ENCODE measurements at regions not wholly inside any gene's neighbourhood (a gene's known extent, or its start where the extent isn't known, plus 50 kb on each side); places are given as distances from the start of the nearest gene placed in this dataset.

DNA sequence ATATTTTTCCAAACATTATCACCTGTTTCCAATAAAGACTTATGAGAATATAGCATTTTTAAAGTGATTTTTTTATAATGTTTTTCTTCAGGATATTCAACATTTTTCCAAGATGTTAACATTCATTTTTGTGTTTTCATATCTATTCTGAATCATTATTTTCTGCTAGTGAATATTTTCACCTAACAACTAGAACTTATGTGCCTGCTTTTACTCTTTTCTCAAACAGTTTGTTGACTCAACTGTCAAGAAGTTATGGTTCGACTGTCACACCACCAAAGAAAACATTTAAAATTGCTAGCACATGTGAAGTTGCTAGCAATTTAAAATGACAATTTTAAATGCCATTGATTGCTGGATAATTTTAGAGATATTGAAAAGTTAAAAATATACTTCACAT lies 343.3 kb upstream of the CDH9 start:
- no peak for DNase-seq (ENCODE audit: low spot score)
- no peak overlapping the region for H3K27ac ChIP-seq
- no peaks in the 10 kb centered on the region for H3K36me3 ChIP-seq
- TF ChIP-seq, protein P1, sequence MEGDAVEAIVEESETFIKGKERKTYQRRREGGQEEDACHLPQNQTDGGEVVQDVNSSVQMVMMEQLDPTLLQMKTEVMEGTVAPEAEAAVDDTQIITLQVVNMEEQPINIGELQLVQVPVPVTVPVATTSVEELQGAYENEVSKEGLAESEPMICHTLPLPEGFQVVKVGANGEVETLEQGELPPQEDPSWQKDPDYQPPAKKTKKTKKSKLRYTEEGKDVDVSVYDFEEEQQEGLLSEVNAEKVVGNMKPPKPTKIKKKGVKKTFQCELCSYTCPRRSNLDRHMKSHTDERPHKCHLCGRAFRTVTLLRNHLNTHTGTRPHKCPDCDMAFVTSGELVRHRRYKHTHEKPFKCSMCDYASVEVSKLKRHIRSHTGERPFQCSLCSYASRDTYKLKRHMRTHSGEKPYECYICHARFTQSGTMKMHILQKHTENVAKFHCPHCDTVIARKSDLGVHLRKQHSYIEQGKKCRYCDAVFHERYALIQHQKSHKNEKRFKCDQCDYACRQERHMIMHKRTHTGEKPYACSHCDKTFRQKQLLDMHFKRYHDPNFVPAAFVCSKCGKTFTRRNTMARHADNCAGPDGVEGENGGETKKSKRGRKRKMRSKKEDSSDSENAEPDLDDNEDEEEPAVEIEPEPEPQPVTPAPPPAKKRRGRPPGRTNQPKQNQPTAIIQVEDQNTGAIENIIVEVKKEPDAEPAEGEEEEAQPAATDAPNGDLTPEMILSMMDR (IDR thresholded peaks at IDR 0.05): no peak
- no peaks in the 10 kb centered on the region for H3K27me3 ChIP-seq
- H3K4me3 ChIP-seq: no peak overlapping the region
- H3K9me3 ChIP-seq: no peaks in the 10 kb centered on the region
- H3K4me1 ChIP-seq: no peaks in the 10 kb centered on the region

DNA sequence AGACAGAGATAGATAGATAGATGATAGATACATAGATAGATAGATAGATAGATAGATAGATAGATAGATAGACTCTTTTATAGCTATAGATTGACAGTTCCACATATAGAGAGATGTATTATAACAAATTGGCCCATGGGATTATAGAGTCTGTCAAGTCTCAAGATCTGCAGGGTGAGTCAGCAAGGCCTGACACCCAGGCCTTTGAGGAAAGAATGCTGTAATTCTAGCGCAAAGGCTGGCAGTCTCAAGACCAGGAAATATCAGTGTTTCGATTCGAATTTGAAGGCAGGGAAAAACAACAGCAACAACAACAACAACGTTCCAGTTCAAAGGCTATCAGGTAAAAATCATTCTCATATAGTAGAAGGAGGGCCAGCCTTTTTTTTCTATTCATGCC lies 339.2 kb upstream of the CDH9 start:
- TF ChIP-seq, protein P1 (IDR thresholded peaks at IDR 0.05): no peak
- no peaks in the 10 kb centered on the region for H3K36me3 ChIP-seq
- no peaks in the 10 kb centered on the region for H3K27me3 ChIP-seq
- no peak for DNase-seq (ENCODE audit: low spot score)
- no peak overlapping the region for H3K27ac ChIP-seq
- no peak overlapping the region for H3K4me3 ChIP-seq
- no peaks in the 10 kb centered on the region for H3K4me1 ChIP-seq
- no peaks in the 10 kb centered on the region for H3K9me3 ChIP-seq

DNA sequence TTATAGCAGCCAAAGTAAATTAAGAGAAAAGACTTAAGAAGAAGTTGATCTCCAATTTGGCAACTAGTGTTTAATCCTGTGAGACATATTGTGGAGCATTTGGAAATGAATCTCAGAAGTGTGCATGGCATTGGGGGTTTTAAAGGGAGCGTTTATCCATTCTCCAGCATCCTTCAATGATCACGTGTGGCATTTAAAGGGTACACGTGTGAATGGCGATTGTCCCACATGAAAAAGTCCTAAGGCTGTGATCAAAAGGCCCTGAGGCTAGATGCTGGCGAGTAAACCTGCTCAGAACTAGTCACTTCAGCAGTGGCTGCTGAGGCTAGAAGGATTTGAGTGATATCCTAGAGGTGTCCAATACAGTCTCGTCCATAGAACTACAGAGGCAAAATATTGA lies 315.6 kb upstream of the CDH9 start:
- no peak overlapping the region for H3K27ac ChIP-seq
- no peak for DNase-seq (ENCODE audit: low spot score)
- TF ChIP-seq, protein P1 (IDR thresholded peaks at IDR 0.05): no peak
- no peaks in the 10 kb centered on the region for H3K27me3 ChIP-seq
- no peak overlapping the region for H3K4me3 ChIP-seq
- no peaks in the 10 kb centered on the region for H3K36me3 ChIP-seq
- H3K4me1 ChIP-seq: no peaks in the 10 kb centered on the region
- H3K9me3 ChIP-seq: no peaks in the 10 kb centered on the region

DNA sequence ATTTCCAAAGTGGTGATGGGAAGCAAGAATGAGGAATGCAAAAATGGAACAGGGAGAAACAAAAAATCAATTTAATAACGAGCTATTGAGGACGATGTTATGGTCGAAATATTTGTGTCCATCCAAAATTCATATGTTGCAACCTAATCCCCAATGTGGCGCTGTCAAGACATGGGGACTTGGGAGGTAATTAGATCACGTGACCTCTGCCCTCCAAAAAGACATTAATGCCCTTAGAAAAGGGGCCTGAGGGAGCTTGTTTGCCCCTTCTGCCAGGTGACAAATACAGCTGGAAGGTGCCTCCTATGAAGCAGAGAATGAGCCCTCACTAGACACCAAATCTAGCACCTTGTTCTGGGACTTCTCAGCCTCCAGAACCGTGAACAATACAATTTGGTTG lies 315.2 kb upstream of the CDH9 start:
- H3K27ac ChIP-seq: no peak overlapping the region
- H3K36me3 ChIP-seq: no peaks in the 10 kb centered on the region
- no peak for DNase-seq (ENCODE audit: low spot score)
- H3K4me1 ChIP-seq: no peaks in the 10 kb centered on the region
- TF ChIP-seq, protein P1 (IDR thresholded peaks at IDR 0.05): no peak
- H3K4me3 ChIP-seq: no peak overlapping the region
- no peaks in the 10 kb centered on the region for H3K27me3 ChIP-seq
- H3K9me3 ChIP-seq: no peaks in the 10 kb centered on the region

DNA sequence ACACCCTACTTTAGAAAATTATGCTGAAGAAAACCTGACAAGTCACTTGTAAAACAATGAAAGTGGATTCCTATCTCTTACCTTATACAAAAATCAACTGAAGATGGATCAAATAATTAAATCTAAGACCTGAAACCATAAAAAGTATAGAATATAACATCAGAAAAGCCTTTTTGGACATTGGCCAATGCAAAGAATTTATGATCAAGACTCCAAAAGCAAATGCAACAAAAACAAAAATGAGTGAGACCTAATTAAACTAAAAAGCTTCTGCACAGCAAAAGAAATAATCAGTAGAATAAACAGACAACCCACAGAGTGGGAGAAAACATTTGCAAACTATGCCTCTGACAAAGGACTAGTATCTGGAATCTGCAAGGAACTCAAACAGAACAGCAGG lies 303.0 kb upstream of the CDH9 start:
- Histone ChIP-seq H3K27me3 (no peaks in the 10 kb centered on the region), H3K9me3 (no peaks in the 10 kb centered on the region)
- TF ChIP-seq, protein P1 (IDR thresholded peaks at IDR 0.05): no peak

DNA sequence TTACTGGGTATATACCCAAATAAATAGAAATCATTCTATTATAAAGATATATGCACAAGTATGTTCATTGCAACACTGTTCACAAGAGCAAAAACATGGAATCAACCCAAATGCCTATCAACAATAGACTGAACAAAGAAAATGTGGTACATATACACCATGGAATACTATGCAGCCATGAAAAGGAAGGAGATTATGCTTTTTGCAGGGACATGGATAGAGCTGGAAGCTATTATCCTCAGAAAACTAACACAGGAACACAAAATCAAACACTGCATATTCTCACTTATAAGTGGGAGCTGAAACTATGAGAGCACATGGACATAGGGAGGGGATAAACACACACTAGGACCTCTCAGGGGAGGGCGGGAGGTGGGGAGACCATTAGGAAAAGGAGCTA lies 298.4 kb upstream of the CDH9 start:
- no peak for DNase-seq (ENCODE audit: low spot score)
- Histone ChIP-seq H3K36me3 (no peaks in the 10 kb centered on the region), H3K4me1 (no peaks in the 10 kb centered on the region), H3K9me3 (no peaks in the 10 kb centered on the region), H3K27me3 (no peaks in the 10 kb centered on the region), H3K4me3 (no peak overlapping the region), H3K27ac (no peak overlapping the region)
- TF ChIP-seq, protein P1 (IDR thresholded peaks at IDR 0.05): no peak

More for the DNA sequence above, 303.0 kb upstream of the CDH9 start:
- no peak overlapping the region for H3K4me3 ChIP-seq
- H3K27ac ChIP-seq: no peak overlapping the region
- no peak for DNase-seq (ENCODE audit: low spot score)
- no peaks in the 10 kb centered on the region for H3K36me3 ChIP-seq
- no peaks in the 10 kb centered on the region for H3K4me1 ChIP-seq
